CD14-positive monocyte (primary cell): ENCODE measurements at regions not wholly inside any gene's neighbourhood (a gene's known extent, or its start where the extent isn't known, plus 50 kb on each side); places are given as distances from the start of the nearest gene placed in this dataset.

Experiments
- DNase-seq, 3 donors: peaks; one replicate each; pipeline ENCODE4 v3.0.0-alpha.2; 2011 to 2022
- H2AFZ ChIP-seq: 2 replicates; pipeline ENCODE4 v1.6.0; 2012; ENCODE audit warnings: mild to moderate bottlenecking, low read depth, low read length, inconsistent platforms; ENCODE audit not compliant: insufficient read depth, poor library complexity, severe bottlenecking
- H3K27ac ChIP-seq, 2 donors: 1 replicate in 1 of 2; 2 replicates in 1 of 2; pipeline ENCODE4 v1.5.1; 2012 to 2013; ENCODE audit warnings: low read length in 2 of 2, control low read depth in 1 of 2, inconsistent platforms in 1 of 2, low read depth in 1 of 2, mild to moderate bottlenecking in 1 of 2
- H3K27me3 ChIP-seq, 2 donors: one replicate each; pipeline versions ENCODE4 v1.6.0 to v1.6.1; 2011 to 2013; ENCODE audit warnings: low read length in 2 of 2; ENCODE audit not compliant: control insufficient read depth in 2 of 2, insufficient read depth in 2 of 2
- H3K36me3 ChIP-seq, 2 donors: replicated peaks in 1 of 2; 1 replicate in 1 of 2; 2 replicates in 1 of 2; pipeline versions ENCODE4 v1.5.1 to v1.6.1; 2012 to 2013; ENCODE audit warnings: low read length in 2 of 2, control low read depth in 1 of 2, inconsistent platforms in 1 of 2, mild to moderate bottlenecking in 1 of 2; ENCODE audit not compliant: insufficient read depth in 2 of 2, control insufficient read depth in 1 of 2
- H3K4me1 ChIP-seq, 2 donors: 1 replicate in 1 of 2; 2 replicates in 1 of 2; pipeline versions ENCODE4 v1.5.1 to v1.6.1; 2012 to 2013; ENCODE audit warnings: low read length in 2 of 2, control low read depth in 1 of 2, inconsistent platforms in 1 of 2, mild to moderate bottlenecking in 1 of 2, moderate library complexity in 1 of 2; ENCODE audit not compliant: insufficient read depth in 2 of 2, control insufficient read depth in 1 of 2
- H3K4me2 ChIP-seq: replicated peaks from 2 replicates; pipeline ENCODE3; 2012; ENCODE audit warnings: low read length, moderate library complexity, mild to moderate bottlenecking; ENCODE audit not compliant: poor library complexity, severe bottlenecking; ENCODE audit errors: extremely low read depth
- H3K4me3 ChIP-seq, 3 experiments: fragments of 200-600 bp in 1 of 3; sonication (generic) in 1 of 3; replicated peaks in 1 of 3; 1 replicate in 2 of 3; 2 replicates in 1 of 3; pipeline ENCODE4 v1.5.1; 2011 to 2013; ENCODE audit warnings: low read length in 3 of 3, mild to moderate bottlenecking in 3 of 3, control low read depth in 2 of 3, low read depth in 2 of 3, inconsistent platforms in 1 of 3, moderate library complexity in 1 of 3
- H3K79me2 ChIP-seq: 2 replicates; pipeline ENCODE4 v1.6.0; 2012; ENCODE audit warnings: mild to moderate bottlenecking, control low read depth, inconsistent platforms, low read length, moderate library complexity; ENCODE audit not compliant: insufficient read depth
- H3K9ac ChIP-seq: 2 replicates; pipeline ENCODE4 v1.6.0; 2017; ENCODE audit warnings: low read length, mild to moderate bottlenecking; ENCODE audit not compliant: insufficient read depth, poor library complexity, severe bottlenecking
- H3K9me3 ChIP-seq, 2 donors: replicated peaks in 1 of 2; 1 replicate in 1 of 2; 2 replicates in 1 of 2; pipeline versions ENCODE4 v1.5.1 to v1.6.1; 2012 to 2013; ENCODE audit warnings: low read length in 2 of 2, control low read depth in 1 of 2; ENCODE audit not compliant: control insufficient read depth in 1 of 2, insufficient read depth in 1 of 2
- H4K20me1 ChIP-seq: 2 replicates; pipeline ENCODE4 v1.6.0; 2012; ENCODE audit warnings: mild to moderate bottlenecking, low read length, control low read depth, moderate library complexity; ENCODE audit not compliant: insufficient read depth
- H3K27ac Mint-ChIP-seq, 7 donors: one replicate each; pipeline ENCODE4 v1.8.0; 2020; ENCODE audit warnings: mild to moderate bottlenecking in 7 of 7, mixed read lengths in 7 of 7, moderate library complexity in 6 of 7, inconsistent platforms in 2 of 7
- H3K27me3 Mint-ChIP-seq, 3 donors: one replicate each; pipeline ENCODE4 v1.8.0; 2021 to 2022; ENCODE audit warnings: low read depth in 3 of 3, mild to moderate bottlenecking in 3 of 3, mixed read lengths in 3 of 3, moderate library complexity in 3 of 3, inconsistent platforms in 1 of 3
- H3K36me3 Mint-ChIP-seq, 2 donors: one replicate each; pipeline ENCODE4 v1.8.0; 2020; ENCODE audit warnings: mixed read lengths in 2 of 2, inconsistent platforms in 1 of 2, mild to moderate bottlenecking in 1 of 2
- H3K4me1 Mint-ChIP-seq: one replicate; pipeline ENCODE4 v1.8.0; 2020; ENCODE audit warnings: mild to moderate bottlenecking, mixed read lengths
- H3K4me3 Mint-ChIP-seq, 2 donors: one replicate each; pipeline ENCODE4 v1.8.0; 2020; ENCODE audit warnings: mild to moderate bottlenecking in 2 of 2, mixed read lengths in 2 of 2, moderate library complexity in 1 of 2
- H3K9me3 Mint-ChIP-seq, 7 donors: one replicate each; pipeline ENCODE4 v1.8.0; 2020 to 2022; ENCODE audit warnings: mixed read lengths in 7 of 7, mild to moderate bottlenecking in 6 of 7, moderate library complexity in 6 of 7, inconsistent platforms in 2 of 7
- CTCF ChIP-seq: fragments of 200-600 bp; IDR thresholded peaks from one replicate; pipeline ENCODE4 v1.8.0; 2022; ENCODE audit warnings: antibody characterized with exemption, mild to moderate bottlenecking
- WGBS: methylation state at CpG from one replicate; pipeline ENCODE4 v1.1.5; 2013; ENCODE audit warnings: missing lambda C conversion rate; ENCODE audit not compliant: insufficient coverage; 5-methylcytosine and 5-hydroxymethylcytosine counted together
- intact Hi-C, 2 donors: fragments of 100-400 bp; cut with micrococcal nuclease; formaldehyde crosslinking; loops; one replicate each; pipeline versions ENCODE4 v1.15.0 to v1.15.1; 2023

GRCh38 chr7:13578294-13578693, 411.2 kb downstream of the ETV1 start:
- no peak overlapping the region for H3K4me2 ChIP-seq
- H3K9me3 ChIP-seq: peaks cover 0 to 4% of the 10 kb centered on the region in 2 donors
- no peak overlapping the region for H3K4me3 Mint-ChIP-seq
- H3K4me1 Mint-ChIP-seq: no peaks in the 10 kb centered on the region
- TF ChIP-seq CTCF: no peak
- H3K27me3 ChIP-seq: no peaks in the 10 kb centered on the region
- H3K4me1 ChIP-seq: no peaks in the 10 kb centered on the region
- H3K9me3 Mint-ChIP-seq: peaks cover 0 to 5% (median 3%) of the 10 kb centered on the region in 7 donors
- H4K20me1 ChIP-seq: no peaks in the 10 kb centered on the region
- H3K36me3 ChIP-seq: no peaks in the 10 kb centered on the region
- no CpG with 5 or more reads among the region's 1 CpG for WGBS
- H3K27ac Mint-ChIP-seq: no peak overlapping the region
- peaks cover 0 to 2% (median 0%) of the 10 kb centered on the region in 3 donors for H3K27me3 Mint-ChIP-seq
- H3K4me3 ChIP-seq: no peak overlapping the region
- H2AFZ ChIP-seq: no peak overlapping the region
- H3K9ac ChIP-seq: no peak overlapping the region
- H3K79me2 ChIP-seq: no peaks in the 10 kb centered on the region
- DNase-seq: no peak
- intact Hi-C loops: no loop called here
- no peak overlapping the region for H3K27ac ChIP-seq
- no peaks in the 10 kb centered on the region for H3K36me3 Mint-ChIP-seq

- Histone ChIP-seq H3K4me2 (no peak overlapping the region), H3K9ac (no peak overlapping the region), H2AFZ (no peak overlapping the region), H3K9me3 (no peaks in the 10 kb centered on the region), H3K79me2 (no peaks in the 10 kb centered on the region), H3K4me3 (no peak overlapping the region), H3K27ac (no peak overlapping the region), H3K27me3 (no peaks in the 10 kb centered on the region), H3K4me1 (no peaks in the 10 kb centered on the region), H4K20me1 (no peaks in the 10 kb centered on the region), H3K36me3 (no peaks in the 10 kb centered on the region)
- intact Hi-C loops: no loop called here
- H3K36me3 Mint-ChIP-seq: no peaks in the 10 kb centered on the region
- no peak for TF ChIP-seq CTCF
- no peak overlapping the region for H3K4me3 Mint-ChIP-seq
- no peak overlapping the region for H3K27ac Mint-ChIP-seq
- DNase-seq: no peak
- H3K4me1 Mint-ChIP-seq: no peaks in the 10 kb centered on the region
- no peaks in the 10 kb centered on the region for H3K27me3 Mint-ChIP-seq
- peaks cover 0 to 2% (median 0%) of the 10 kb centered on the region in 7 donors for H3K9me3 Mint-ChIP-seq
Observed at GRCh38 chr7:13581097-13581496, 408.4 kb downstream of the ETV1 start.
